Stimulated activated naive B cell treated with anti-CD40 and anti-IgM and Interleukin-4, amounts not matched to agents 10 μg/mL and 1 μg/mL and 100 μg/mL, for 72 hours (primary cell): ENCODE measurements at regions not wholly inside any gene's neighbourhood (a gene's known extent, or its start where the extent isn't known, plus 50 kb on each side); places are given as distances from the start of the nearest gene placed in this dataset.

Experiments used
- ATAC-seq, 2 donors: fragments of 150-1000 bp; cut with Tn5 transposase; replicated peaks; 2 replicates each; pipeline ENCODE4 v1.10.0; 2021; ENCODE audit warnings: moderate library complexity in 1 of 2
- DNase-seq: peaks from one replicate; pipeline ENCODE4 v3.0.0; 2021
- H3K27ac Mint-ChIP-seq: one replicate; pipeline ENCODE4 v1.8.0; 2022; ENCODE audit warnings: mild to moderate bottlenecking, mixed read lengths
- H3K27me3 Mint-ChIP-seq, 2 donors: one replicate each; pipeline ENCODE4 v1.8.0; 2022; ENCODE audit warnings: mixed read lengths in 2 of 2
- H3K36me3 Mint-ChIP-seq, 2 donors: one replicate each; pipeline ENCODE4 v1.8.0; 2022; ENCODE audit warnings: mixed read lengths in 2 of 2, mild to moderate bottlenecking in 1 of 2
- H3K4me1 Mint-ChIP-seq, 2 donors: one replicate each; pipeline ENCODE4 v1.8.0; 2022; ENCODE audit warnings: mixed read lengths in 2 of 2, mild to moderate bottlenecking in 1 of 2
- H3K4me3 Mint-ChIP-seq, 2 donors: one replicate each; pipeline ENCODE4 v1.8.0; 2022; ENCODE audit warnings: mild to moderate bottlenecking in 2 of 2, mixed read lengths in 2 of 2, moderate library complexity in 1 of 2
- H3K9me3 Mint-ChIP-seq, 2 donors: one replicate each; pipeline ENCODE4 v1.8.0; 2022; ENCODE audit warnings: mixed read lengths in 2 of 2, mild to moderate bottlenecking in 1 of 2

GRCh38 chr6:56407883-56408410 is 160.6 kb upstream of the COL21A1 start:
- Mint-ChIP-seq H3K27me3 (peaks cover 0 to 8% of the 10 kb centered on the region in 2 donors), H3K27ac (no peak overlapping the region), H3K4me3 (no peak overlapping the region)

DNA sequence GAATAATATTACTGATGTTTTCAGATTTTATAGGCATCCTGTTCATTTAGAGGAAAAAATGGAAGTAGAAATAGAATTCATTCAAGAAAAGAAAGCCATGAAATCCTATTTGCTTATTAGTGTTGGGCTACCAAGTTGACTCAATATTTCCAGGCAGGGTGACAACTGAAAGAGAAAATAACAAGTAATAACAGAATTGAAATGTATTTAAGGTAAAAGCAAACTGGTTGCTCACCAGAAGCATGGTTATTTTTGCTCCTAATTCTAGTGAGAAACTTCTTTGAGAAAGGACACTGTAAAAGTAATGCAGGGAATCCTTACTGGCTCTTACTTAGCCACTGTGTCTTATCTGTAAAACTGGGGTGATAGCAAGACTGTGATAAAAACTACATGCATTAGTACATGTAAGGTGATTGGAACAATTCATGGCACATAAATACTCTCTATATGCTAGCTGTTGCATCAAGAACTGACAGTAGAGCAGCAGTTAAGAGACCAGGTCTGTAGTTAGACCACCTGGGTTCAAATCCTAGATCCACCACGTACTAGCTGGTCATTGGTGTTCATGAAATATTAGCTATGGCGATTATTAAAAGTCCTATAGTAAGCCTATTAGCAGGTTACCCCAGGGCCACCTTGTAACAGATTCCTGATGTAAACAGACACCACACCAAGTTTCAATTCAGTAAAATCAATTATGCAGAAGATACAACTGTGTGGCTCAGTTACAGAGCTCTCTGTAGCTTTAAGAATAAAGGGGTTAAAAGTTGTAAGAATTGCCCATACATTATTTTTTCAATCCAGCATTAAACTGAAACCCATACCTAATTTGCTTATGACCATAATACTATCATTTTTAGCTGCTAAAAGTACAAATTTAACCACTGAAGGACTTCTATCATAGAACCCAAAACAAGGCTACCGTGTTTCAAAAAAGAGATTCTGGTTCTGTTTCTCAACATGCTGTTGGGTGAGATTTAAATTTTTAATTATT is 159.2 kb upstream of the COL21A1 start:
- H3K27ac Mint-ChIP-seq: no peak overlapping the region
- peaks cover 0 to 8% of the 10 kb centered on the region in 2 donors for H3K27me3 Mint-ChIP-seq
- H3K9me3 Mint-ChIP-seq: peaks cover 5 to 6% of the 10 kb centered on the region in 2 donors
- no peak for DNase-seq
- no peak for ATAC-seq
- H3K36me3 Mint-ChIP-seq: no peaks in the 10 kb centered on the region
- H3K4me3 Mint-ChIP-seq: no peak overlapping the region
- no peaks in the 10 kb centered on the region for H3K4me1 Mint-ChIP-seq

More at GRCh38 chr6:56407883-56408410, 160.6 kb upstream of the COL21A1 start:
- H3K4me1 Mint-ChIP-seq: no peaks in the 10 kb centered on the region
- DNase-seq (no peak), ATAC-seq (no peak)
- H3K9me3 Mint-ChIP-seq: no peaks in the 10 kb centered on the region
- H3K36me3 Mint-ChIP-seq: no peaks in the 10 kb centered on the region

DNA sequence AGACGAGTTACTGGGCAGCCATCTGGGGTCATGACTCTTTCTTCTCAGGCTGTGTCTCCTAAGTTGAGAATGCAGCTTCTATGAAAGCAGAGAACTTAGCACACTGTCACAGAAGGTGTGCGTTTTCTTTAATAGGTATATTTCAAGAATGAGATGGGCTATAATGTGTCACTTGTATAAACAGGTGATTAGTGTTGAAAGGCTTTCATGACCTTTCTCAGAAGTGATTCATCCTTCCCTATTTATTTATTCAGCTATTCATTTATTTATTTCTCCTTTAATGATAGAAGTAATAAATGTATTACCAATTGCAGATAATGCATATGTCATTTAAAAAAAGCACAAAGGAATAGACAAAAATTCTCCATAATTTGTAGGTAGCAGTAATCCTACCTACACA is 157.2 kb upstream of the COL21A1 start:
- ATAC-seq: no peak
- H3K27ac Mint-ChIP-seq: no peak overlapping the region
- H3K36me3 Mint-ChIP-seq: no peaks in the 10 kb centered on the region
- DNase-seq: no peak
- H3K27me3 Mint-ChIP-seq: peaks cover 0 to 8% of the 10 kb centered on the region in 2 donors
- H3K9me3 Mint-ChIP-seq: peaks cover 6 to 12% of the 10 kb centered on the region in 2 donors
- H3K4me1 Mint-ChIP-seq: no peaks in the 10 kb centered on the region
- H3K4me3 Mint-ChIP-seq: no peak overlapping the region

DNA sequence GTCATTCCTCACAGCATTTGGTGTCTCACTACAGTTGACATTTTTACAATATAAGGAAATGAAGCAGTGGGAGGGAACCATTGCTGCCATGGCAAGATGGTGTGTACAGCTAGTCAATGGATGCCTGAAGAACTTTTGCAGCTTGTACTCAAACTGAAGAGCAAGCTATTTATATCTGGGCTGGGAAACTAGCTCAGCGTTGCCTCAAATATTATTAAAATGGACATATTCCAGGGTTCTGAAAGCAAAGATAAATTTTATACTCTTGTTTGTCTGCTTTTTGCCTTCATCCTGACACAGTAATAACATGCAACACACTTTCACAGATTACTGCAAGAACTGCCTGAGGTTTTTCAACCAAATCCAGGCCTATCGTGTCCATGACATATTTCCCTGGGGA is 156.4 kb upstream of the COL21A1 start:
- peaks cover 0 to 8% of the 10 kb centered on the region in 2 donors for H3K27me3 Mint-ChIP-seq
- no peak overlapping the region for H3K27ac Mint-ChIP-seq
- H3K9me3 Mint-ChIP-seq: peaks cover 6 to 12% of the 10 kb centered on the region in 2 donors
- ATAC-seq: no peak
- H3K4me3 Mint-ChIP-seq: no peak overlapping the region
- no peak for DNase-seq
- no peaks in the 10 kb centered on the region for H3K36me3 Mint-ChIP-seq
- H3K4me1 Mint-ChIP-seq: no peaks in the 10 kb centered on the region

DNA sequence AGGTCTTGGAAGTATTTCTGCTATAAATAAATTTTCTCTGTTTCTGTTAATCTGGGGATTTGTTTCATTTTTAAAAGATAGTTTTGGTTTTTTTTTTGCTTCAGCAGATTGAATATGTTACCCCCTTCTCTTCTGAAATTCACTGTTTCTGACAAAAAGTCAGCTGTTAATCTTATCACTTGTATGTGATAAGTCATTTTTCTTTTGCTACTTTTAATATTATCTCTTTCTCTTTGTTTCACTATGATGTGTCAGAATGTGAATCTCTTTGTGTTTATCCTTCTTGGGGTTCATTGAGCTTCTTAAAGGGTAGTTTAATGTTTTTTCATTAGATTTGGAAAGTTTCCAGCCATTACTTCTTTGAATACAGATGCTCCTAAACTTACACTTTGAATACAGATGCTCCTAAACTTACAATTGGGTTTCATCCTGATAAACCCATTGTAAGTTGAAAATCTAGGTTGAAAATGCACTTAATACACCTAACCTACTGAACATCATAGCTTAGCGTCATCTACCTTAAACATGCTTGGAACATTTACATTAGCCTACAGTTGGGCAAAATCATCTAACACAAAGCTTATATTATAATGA is 154.2 kb upstream of the COL21A1 start:
- no peaks in the 10 kb centered on the region for H3K4me1 Mint-ChIP-seq
- DNase-seq (no peak), ATAC-seq (no peak)
- peaks cover 6 to 12% of the 10 kb centered on the region in 2 donors for H3K9me3 Mint-ChIP-seq
- H3K27me3 Mint-ChIP-seq: peaks cover 0 to 8% of the 10 kb centered on the region in 2 donors
- H3K4me3 Mint-ChIP-seq: no peak overlapping the region
- H3K27ac Mint-ChIP-seq: no peak overlapping the region
- H3K36me3 Mint-ChIP-seq: no peaks in the 10 kb centered on the region

GRCh38 chr6:56400273-56400672 is 152.9 kb upstream of the COL21A1 start:
- Mint-ChIP-seq H3K36me3 (no peaks in the 10 kb centered on the region), H3K4me1 (no peaks in the 10 kb centered on the region), H3K27ac (no peak overlapping the region), H3K9me3 (peaks cover 6 to 12% of the 10 kb centered on the region in 2 donors), H3K4me3 (no peak overlapping the region), H3K27me3 (peaks cover 0 to 6% of the 10 kb centered on the region in 2 donors)
- ATAC-seq (no peak), DNase-seq (no peak)

DNA sequence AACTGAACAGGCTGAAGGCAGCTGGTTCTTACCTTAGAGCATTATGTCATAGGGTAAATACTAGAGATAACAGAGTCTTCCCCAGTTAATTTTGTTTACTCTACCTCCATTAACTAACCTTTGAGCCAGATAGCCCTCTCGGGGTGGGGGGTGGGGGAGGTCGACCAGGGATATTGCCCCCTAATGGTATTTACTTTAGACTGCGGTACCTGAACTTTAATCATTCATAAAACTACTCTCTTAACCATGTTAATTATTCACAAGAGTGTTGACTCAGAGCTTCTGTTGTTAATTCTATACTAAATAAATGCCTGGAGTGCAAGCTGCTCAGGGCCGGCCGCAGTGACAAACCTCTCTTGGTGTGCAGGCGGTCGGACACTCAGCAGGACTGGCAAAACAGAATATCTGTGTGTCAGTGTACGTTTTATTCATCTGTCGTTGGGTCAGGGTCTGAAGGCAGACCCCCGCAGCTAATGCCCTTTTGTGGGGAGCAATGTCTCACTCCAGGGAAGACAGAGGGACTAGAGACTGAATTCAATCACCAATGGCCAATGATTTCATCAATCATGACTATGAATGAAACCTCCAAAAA is 152.4 kb upstream of the COL21A1 start:
- Mint-ChIP-seq H3K27ac (no peak overlapping the region), H3K4me1 (no peaks in the 10 kb centered on the region), H3K36me3 (no peaks in the 10 kb centered on the region), H3K4me3 (no peak overlapping the region), H3K9me3 (peaks cover 6 to 12% of the 10 kb centered on the region in 2 donors), H3K27me3 (peaks cover 0 to under 1% of the 10 kb centered on the region in 2 donors)
- DNase-seq (no peak), ATAC-seq (no peak)

DNA sequence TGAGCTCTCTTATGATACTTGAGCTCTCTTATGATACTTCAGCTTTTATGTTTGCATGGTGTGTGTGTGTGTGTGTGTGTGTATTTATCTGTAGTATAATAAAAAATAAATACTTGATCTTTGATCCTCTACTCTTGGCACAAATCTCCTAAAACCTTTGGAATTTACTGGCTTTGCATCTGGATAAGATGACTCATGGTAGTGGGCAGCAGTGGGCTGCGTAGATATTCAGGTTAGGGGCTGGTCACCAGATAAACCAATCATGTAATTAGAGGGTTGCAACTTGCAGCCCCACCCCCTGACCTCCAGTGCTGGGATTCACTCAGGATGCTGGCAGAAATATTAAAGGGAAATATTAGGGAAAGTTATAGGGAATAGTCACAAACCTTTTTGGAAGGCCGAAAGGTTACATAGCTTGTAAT is 151.9 kb upstream of the COL21A1 start:
- no peak overlapping the region for H3K27ac Mint-ChIP-seq
- no peaks in the 10 kb centered on the region for H3K4me1 Mint-ChIP-seq
- H3K27me3 Mint-ChIP-seq: no peaks in the 10 kb centered on the region
- no peaks in the 10 kb centered on the region for H3K36me3 Mint-ChIP-seq
- H3K4me3 Mint-ChIP-seq: no peak overlapping the region
- DNase-seq: no peak
- H3K9me3 Mint-ChIP-seq: peaks cover 6 to 12% of the 10 kb centered on the region in 2 donors
- ATAC-seq: no peak

- peaks cover 0 to 5% of the 10 kb centered on the region in 2 donors for H3K9me3 Mint-ChIP-seq
Measured at GRCh38 chr6:56396435-56396834, 149.1 kb upstream of the COL21A1 start.

GRCh38 chr6:56393615-56394612 is 146.5 kb upstream of the COL21A1 start:
- H3K4me3 Mint-ChIP-seq: no peak overlapping the region
- H3K4me1 Mint-ChIP-seq: no peaks in the 10 kb centered on the region
- no peak for ATAC-seq

More at GRCh38 chr6:56396435-56396834, 149.1 kb upstream of the COL21A1 start:
- no peaks in the 10 kb centered on the region for H3K36me3 Mint-ChIP-seq
- H3K27me3 Mint-ChIP-seq: no peaks in the 10 kb centered on the region
- H3K4me3 Mint-ChIP-seq: no peak overlapping the region
- no peak for DNase-seq
- no peak for ATAC-seq
- no peak overlapping the region for H3K27ac Mint-ChIP-seq
- no peaks in the 10 kb centered on the region for H3K4me1 Mint-ChIP-seq

DNA sequence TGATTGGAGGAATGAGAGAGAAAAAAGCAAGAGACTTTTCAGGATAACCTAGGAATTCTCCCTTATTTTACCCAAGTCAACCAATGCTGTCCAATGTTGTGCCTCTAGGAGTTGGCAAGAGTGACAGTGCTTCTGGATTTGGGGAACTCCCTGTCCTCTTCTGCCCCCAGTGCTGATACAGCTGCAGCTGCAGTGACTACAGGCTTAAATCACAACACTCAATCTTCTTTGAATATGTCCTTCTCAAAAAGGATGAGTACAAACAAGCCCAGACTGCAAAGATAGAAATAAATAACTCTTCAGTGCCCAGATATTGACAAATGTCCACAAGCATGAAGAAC is 141.0 kb upstream of the COL21A1 start:
- Mint-ChIP-seq H3K4me1 (no peaks in the 10 kb centered on the region), H3K9me3 (peaks cover 5 to 11% of the 10 kb centered on the region in 2 donors), H3K27me3 (peaks cover 0 to 13% of the 10 kb centered on the region in 2 donors), H3K36me3 (no peaks in the 10 kb centered on the region), H3K4me3 (no peak overlapping the region), H3K27ac (no peak overlapping the region)
- DNase-seq (no peak), ATAC-seq (no peak)

More at GRCh38 chr6:56393615-56394612, 146.5 kb upstream of the COL21A1 start:
- Mint-ChIP-seq H3K9me3 (peaks cover 5 to 11% of the 10 kb centered on the region in 2 donors), H3K36me3 (no peaks in the 10 kb centered on the region), H3K27me3 (peaks cover 0 to 5% of the 10 kb centered on the region in 2 donors), H3K27ac (no peak overlapping the region)
- DNase-seq: no peak

DNA sequence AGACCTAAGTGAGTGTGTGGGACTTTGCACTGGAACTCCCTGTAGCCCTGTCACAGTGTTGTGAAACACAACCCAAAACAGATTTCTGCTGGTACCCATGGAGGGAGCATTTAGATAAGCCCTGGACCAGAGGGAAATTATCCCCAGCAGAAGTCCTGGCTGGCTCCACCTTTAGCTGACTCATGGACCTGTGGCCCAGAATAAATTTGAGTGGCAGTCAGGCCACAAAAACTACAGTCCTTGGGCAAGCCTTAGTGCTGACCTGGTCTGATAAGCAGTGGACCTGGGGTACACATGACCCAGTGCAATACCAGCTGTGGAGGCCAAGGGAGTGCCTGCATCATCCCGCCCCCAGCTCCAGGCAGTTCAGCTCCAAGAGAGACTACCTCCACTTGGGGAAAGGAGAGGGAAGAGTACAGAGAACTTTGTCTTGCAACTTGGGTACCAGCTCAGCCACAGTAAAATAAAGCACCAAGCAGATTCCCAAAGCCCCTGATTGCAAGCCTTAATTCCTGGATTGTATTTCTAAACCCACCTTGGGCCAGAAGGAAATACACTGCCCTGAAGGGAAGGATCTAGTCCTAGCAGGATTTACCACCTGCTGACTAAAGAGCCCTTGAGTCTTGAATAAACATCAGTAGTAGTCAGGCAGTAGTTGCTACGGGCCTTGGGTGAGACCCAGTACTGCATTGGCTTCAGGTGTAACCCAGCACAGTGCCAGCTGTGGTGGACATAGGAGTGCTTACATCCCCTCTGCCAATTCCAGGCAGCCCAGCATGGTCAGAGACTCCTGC is 140.4 kb upstream of the COL21A1 start:
- Mint-ChIP-seq H3K9me3 (peaks cover 6 to 11% of the 10 kb centered on the region in 2 donors), H3K36me3 (no peaks in the 10 kb centered on the region), H3K4me3 (no peak overlapping the region), H3K4me1 (no peaks in the 10 kb centered on the region), H3K27me3 (peaks cover 0 to 16% of the 10 kb centered on the region in 2 donors), H3K27ac (no peak overlapping the region)
- DNase-seq (no peak), ATAC-seq (no peak)

DNA sequence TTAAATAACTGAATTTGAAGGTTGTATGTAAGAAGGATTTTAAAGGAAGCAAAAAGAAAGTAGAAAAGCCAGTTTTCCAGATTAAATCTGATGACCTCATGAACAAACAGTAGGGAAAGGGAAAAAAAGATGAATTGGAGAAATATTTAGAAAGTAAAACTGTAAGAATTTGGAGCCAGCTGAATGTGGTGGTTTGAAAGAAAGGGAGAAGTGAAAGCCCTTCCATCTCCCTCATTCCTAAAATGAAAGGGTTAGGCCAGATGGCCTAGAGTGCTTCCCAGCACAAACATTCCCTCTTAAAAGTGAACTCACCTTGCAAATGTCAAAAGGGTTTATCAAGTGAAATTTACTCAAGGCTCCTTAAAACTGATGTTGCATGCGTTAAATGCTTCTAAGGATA is 139.3 kb upstream of the COL21A1 start:
- no peak overlapping the region for H3K4me3 Mint-ChIP-seq
- DNase-seq: no peak
- peaks cover 7 to 11% of the 10 kb centered on the region in 2 donors for H3K9me3 Mint-ChIP-seq
- ATAC-seq: no peak
- peaks cover 0 to 24% of the 10 kb centered on the region in 2 donors for H3K27me3 Mint-ChIP-seq
- H3K36me3 Mint-ChIP-seq: no peaks in the 10 kb centered on the region
- H3K27ac Mint-ChIP-seq: no peak overlapping the region
- H3K4me1 Mint-ChIP-seq: no peaks in the 10 kb centered on the region
